H9 (cell line): ENCODE measurements at regions not wholly inside any gene's neighbourhood (a gene's known extent, or its start where the extent isn't known, plus 50 kb on each side); places are given as distances from the start of the nearest gene placed in this dataset.

ENCODE experiments used
- DNase-seq: peaks from one replicate; pipeline ENCODE4 v3.0.0-alpha.2; 2017
- H2AFZ ChIP-seq: one replicate; pipeline ENCODE4 v1.6.1; 2013; ENCODE audit warnings: mild to moderate bottlenecking, low read length, control low read depth, moderate library complexity
- H2AK5ac ChIP-seq: 2 replicates; pipeline ENCODE4 v1.6.1; 2013; ENCODE audit warnings: low read length, control low read depth, mixed read lengths; ENCODE audit not compliant: insufficient read length
- H2BK120ac ChIP-seq: one replicate; pipeline ENCODE4 v1.6.1; 2013; ENCODE audit warnings: low read depth, mild to moderate bottlenecking, low read length, control low read depth, inconsistent platforms; ENCODE audit not compliant: poor library complexity, severe bottlenecking
- H2BK12ac ChIP-seq: 2 replicates; pipeline ENCODE4 v1.6.1; 2013; ENCODE audit warnings: low read length, control low read depth, mixed read lengths, low read depth; ENCODE audit not compliant: insufficient read length
- H2BK15ac ChIP-seq: 2 replicates; pipeline ENCODE4 v1.6.1; 2013; ENCODE audit warnings: low read depth, low read length, control low read depth
- H2BK20ac ChIP-seq: one replicate; pipeline ENCODE4 v1.6.1; 2013; ENCODE audit warnings: low read depth, mild to moderate bottlenecking, low read length, control low read depth, inconsistent platforms; ENCODE audit not compliant: poor library complexity, severe bottlenecking
- H2BK5ac ChIP-seq: 2 replicates; pipeline ENCODE4 v1.6.1; 2013; ENCODE audit warnings: low read length, control low read depth, mixed read lengths; ENCODE audit not compliant: insufficient read length
- H3K14ac ChIP-seq: 2 replicates; pipeline ENCODE4 v1.6.1; 2013; ENCODE audit warnings: low read length, control low read depth; ENCODE audit not compliant: insufficient read depth
- H3K18ac ChIP-seq: 2 replicates; pipeline ENCODE4 v1.6.1; 2013; ENCODE audit warnings: low read depth, mild to moderate bottlenecking, mixed read lengths, low read length, control low read depth; ENCODE audit not compliant: insufficient read length
- H3K23ac ChIP-seq: 2 replicates; pipeline ENCODE4 v1.6.1; 2013; ENCODE audit warnings: low read length, control low read depth, mixed read lengths, low read depth; ENCODE audit not compliant: insufficient read length
- H3K23me2 ChIP-seq: 2 replicates; pipeline ENCODE4 v1.6.1; 2013; ENCODE audit warnings: low read depth, mild to moderate bottlenecking, mixed read lengths, low read length, control low read depth; ENCODE audit not compliant: insufficient read length, poor library complexity, severe bottlenecking
- H3K27ac ChIP-seq: 2 replicates; pipeline ENCODE4 v1.5.1; 2013; ENCODE audit warnings: low read length, control low read depth, mixed read lengths, low read depth; ENCODE audit not compliant: insufficient read length
- H3K27me3 ChIP-seq: 2 replicates; pipeline ENCODE4 v1.6.1; 2013; ENCODE audit warnings: low read length, control low read depth, inconsistent platforms; ENCODE audit not compliant: insufficient read depth
- H3K4ac ChIP-seq: 2 replicates; pipeline ENCODE4 v1.6.1; 2013; ENCODE audit warnings: low read depth, mild to moderate bottlenecking, control low read depth, inconsistent platforms, low read length, moderate library complexity
- H3K4me1 ChIP-seq: 2 replicates; pipeline ENCODE4 v1.6.1; 2013; ENCODE audit warnings: low read length, control low read depth, inconsistent platforms; ENCODE audit not compliant: insufficient read depth
- H3K4me2 ChIP-seq: 2 replicates; pipeline ENCODE4 v1.6.1; 2013; ENCODE audit warnings: low read length, control low read depth, mixed read lengths; ENCODE audit not compliant: insufficient read length, insufficient read depth
- H3K56ac ChIP-seq: 2 replicates; pipeline ENCODE4 v1.6.1; 2013; ENCODE audit warnings: low read depth, mild to moderate bottlenecking, mixed read lengths, low read length, control low read depth; ENCODE audit not compliant: insufficient read length
- H3K79me1 ChIP-seq: 2 replicates; pipeline ENCODE4 v1.6.1; 2013; ENCODE audit warnings: low read depth, mild to moderate bottlenecking, moderate library complexity, low read length, control low read depth, inconsistent platforms; ENCODE audit not compliant: insufficient read depth, poor library complexity, severe bottlenecking
- H3K79me2 ChIP-seq: 2 replicates; pipeline ENCODE4 v1.6.1; 2013; ENCODE audit warnings: low read length, control low read depth, inconsistent platforms; ENCODE audit not compliant: insufficient read depth
- H3K9ac ChIP-seq: 2 replicates; pipeline ENCODE4 v1.6.1; 2013; ENCODE audit warnings: low read length, control low read depth, mixed read lengths; ENCODE audit not compliant: insufficient read length; ENCODE audit errors: extremely low read depth
- H3K9me3 ChIP-seq: one replicate; pipeline ENCODE4 v1.6.1; 2013; ENCODE audit warnings: low read depth, low read length, inconsistent platforms; ENCODE audit not compliant: control insufficient read depth
- H3T11ph ChIP-seq: one replicate; pipeline ENCODE4 v1.6.1; 2013; ENCODE audit warnings: mild to moderate bottlenecking, low read length, control low read depth, inconsistent platforms
- H4K20me1 ChIP-seq: one replicate; pipeline ENCODE4 v1.6.1; 2013; ENCODE audit not compliant: control insufficient read depth, insufficient read length, insufficient read depth
- H4K5ac ChIP-seq: 2 replicates; pipeline ENCODE4 v1.6.1; 2013; ENCODE audit warnings: low read depth, mild to moderate bottlenecking, mixed read lengths, low read length, control low read depth; ENCODE audit not compliant: insufficient read length
- H4K8ac ChIP-seq: replicated peaks from 2 replicates; pipeline ENCODE4 v1.6.1; 2013; ENCODE audit warnings: low read length, control low read depth, mixed read lengths, low read depth; ENCODE audit not compliant: insufficient read length
- H4K91ac ChIP-seq: 2 replicates; pipeline ENCODE4 v1.6.1; 2013; ENCODE audit warnings: low read depth, mild to moderate bottlenecking, moderate library complexity, mixed read lengths, low read length, control low read depth; ENCODE audit not compliant: insufficient read length
- H3K27ac Mint-ChIP-seq, 3 experiments: 2 replicates in 2 of 3; 3 replicates in 1 of 3; pipeline ENCODE4 v1.8.0; 2020 to 2021; ENCODE audit warnings: mixed read lengths in 3 of 3, mild to moderate bottlenecking in 1 of 3, moderate library complexity in 1 of 3
- H3K27me3 Mint-ChIP-seq: 2 replicates; pipeline ENCODE4 v1.8.0; 2021; ENCODE audit warnings: low read depth, mild to moderate bottlenecking, moderate library complexity, mixed read lengths
- H3K36me3 Mint-ChIP-seq, 3 experiments: 2 replicates in 2 of 3; 3 replicates in 1 of 3; pipeline ENCODE4 v1.8.0; 2020 to 2021; ENCODE audit warnings: low read depth in 3 of 3, mixed read lengths in 3 of 3; ENCODE audit not compliant: insufficient read depth in 1 of 3
- H3K4me1 Mint-ChIP-seq, 2 experiments: 2 replicates each; pipeline ENCODE4 v1.8.0; 2020; ENCODE audit warnings: mixed read lengths in 2 of 2
- H3K4me3 Mint-ChIP-seq, 2 experiments: 2 replicates in 1 of 2; 3 replicates in 1 of 2; pipeline ENCODE4 v1.8.0; 2020 to 2021; ENCODE audit warnings: mild to moderate bottlenecking in 2 of 2, mixed read lengths in 2 of 2, moderate library complexity in 1 of 2
- H3K9me3 Mint-ChIP-seq, 2 experiments: 2 replicates in 1 of 2; 3 replicates in 1 of 2; pipeline ENCODE4 v1.8.0; 2020; ENCODE audit warnings: mild to moderate bottlenecking in 2 of 2, mixed read lengths in 2 of 2, moderate library complexity in 1 of 2
- CTCF ChIP-seq: fragments of 200-600 bp; sonication (generic); conservative IDR thresholded peaks from 3 replicates; pipeline ENCODE4 v1.8.0; 2021; ENCODE audit warnings: antibody characterized with exemption, mild to moderate bottlenecking
- WGBS: extraction: QIAGEN DNeasy Blood & Tissue Kit; methylation state at CpG from one replicate; pipeline ENCODE4 v1.1.7; 2013; ENCODE audit warnings: missing lambda C conversion rate, low lambda C conversion rate, mixed read lengths; ENCODE audit not compliant: insufficient read length; ENCODE audit errors: extremely low coverage; 5-methylcytosine and 5-hydroxymethylcytosine counted together

GRCh38 chr20:60224914-60225313 is 266.7 kb downstream of the CDH26 start:
- H3K23ac ChIP-seq = no peak overlapping the region
- no CpG with 5 or more reads among the region's 3 CpGs for WGBS
- no peak overlapping the region for H3K27ac ChIP-seq
- H3K14ac ChIP-seq = no peak overlapping the region
- no peaks in the 10 kb centered on the region for H3K36me3 Mint-ChIP-seq
- H2BK20ac ChIP-seq = no peak overlapping the region
- no peak overlapping the region for H3K9ac ChIP-seq
- H2BK5ac ChIP-seq = no peak overlapping the region
- H3K9me3 ChIP-seq = no peaks in the 10 kb centered on the region
- no peak overlapping the region for H2BK15ac ChIP-seq
- no peak overlapping the region for H3K4me3 Mint-ChIP-seq
- no peak overlapping the region for H3K4ac ChIP-seq
- H3K4me1 Mint-ChIP-seq = no peaks in the 10 kb centered on the region
- no peaks in the 10 kb centered on the region for H3K23me2 ChIP-seq
- no peak overlapping the region for H3K56ac ChIP-seq
- H3K27ac Mint-ChIP-seq = no peak overlapping the region
- H4K20me1 ChIP-seq = no peaks in the 10 kb centered on the region
- no peak overlapping the region for H4K91ac ChIP-seq
- TF ChIP-seq CTCF = peak; percentile 74
- peaks cover 16% of the 10 kb centered on the region for H3K27me3 Mint-ChIP-seq
- no peak overlapping the region for H3K18ac ChIP-seq
- no peaks in the 10 kb centered on the region for H3K27me3 ChIP-seq
- H2BK120ac ChIP-seq = no peak overlapping the region
- no peak overlapping the region for H2AFZ ChIP-seq
- no peak overlapping the region for H2BK12ac ChIP-seq
- H2AK5ac ChIP-seq = no peak overlapping the region
- no peak overlapping the region for H3T11ph ChIP-seq
- H4K8ac ChIP-seq = no peak overlapping the region
- no peak overlapping the region for H3K4me2 ChIP-seq
- no peaks in the 10 kb centered on the region for H3K79me2 ChIP-seq
- peaks cover 0 to 1% of the 10 kb centered on the region in 2 experiments; a peak in 2 of 5 replicates for H3K9me3 Mint-ChIP-seq
- DNase-seq = peak; percentile 56
- H3K4me1 ChIP-seq = no peaks in the 10 kb centered on the region
- H3K79me1 ChIP-seq = no peaks in the 10 kb centered on the region
- no peak overlapping the region for H4K5ac ChIP-seq
